ENCODE measurements at regions not wholly inside any gene's neighbourhood (a gene's known extent, or its start where the extent isn't known, plus 50 kb on each side); places are given as distances from the start of the nearest gene placed in this dataset.

- TF ChIP-seq CTCF (IDR thresholded peaks at IDR 0.05; ENCODE audit: low read length) = no peak
- no peak for TF ChIP-seq EZH2phosphoT487 (IDR thresholded peaks at IDR 0.05; ENCODE audit: low read length)
These were observed 77.1 kb downstream of the MEX3B start for GRCh38 chr15:81968691-81969090.

Data from MM.1S (cell line).